Right forelimb (tissue), 1 donor: ENCODE measurements at regions not wholly inside any gene's neighbourhood (a gene's known extent, or its start where the extent isn't known, plus 50 kb on each side); places are given as distances from the start of the nearest gene placed in this dataset.

Experiments used
- DNase-seq: peaks from one replicate; pipeline ENCODE4 v3.0.0-alpha.2; 2018

DNA sequence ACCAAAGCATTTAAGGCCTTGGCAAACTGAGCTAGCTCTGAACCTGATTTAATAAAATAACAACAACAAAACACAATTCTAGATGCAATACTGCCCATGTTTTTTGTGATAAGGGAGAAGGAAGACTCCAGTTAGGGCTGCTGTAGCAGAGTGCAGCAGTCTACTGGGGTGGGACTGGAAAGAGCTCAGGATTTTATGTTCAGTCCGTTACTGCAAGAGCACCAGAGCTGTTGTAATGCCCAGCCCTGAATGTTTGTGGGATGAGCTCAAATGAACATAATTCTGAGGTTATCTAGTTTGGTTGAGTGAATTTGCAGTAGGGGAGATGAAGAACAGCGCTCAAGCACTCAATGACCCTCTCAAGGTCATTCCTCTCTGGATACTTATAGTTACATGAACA, 743.8 kb downstream of the FAT4 start:
- no peak for DNase-seq

DNA sequence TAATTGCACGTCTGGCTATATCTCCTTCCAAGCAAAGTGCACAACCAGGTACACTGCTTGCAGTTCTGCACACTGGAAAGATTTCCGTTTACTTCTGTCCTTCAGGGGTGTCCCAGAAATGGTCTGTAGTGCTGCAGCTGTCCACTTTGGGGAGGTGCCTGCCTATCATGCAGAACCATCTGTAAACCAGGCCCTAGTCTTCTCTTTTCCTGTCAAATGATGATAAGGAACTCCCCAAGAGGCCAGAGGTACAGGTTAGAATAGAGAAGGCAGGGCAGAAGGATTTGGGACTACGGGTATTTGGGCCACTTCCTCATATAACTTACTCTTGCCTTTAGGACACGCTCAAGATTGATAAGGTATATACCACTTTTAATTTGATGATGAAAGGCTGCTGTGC, 746.9 kb downstream of the FAT4 start:
- DNase-seq = no peak

DNA sequence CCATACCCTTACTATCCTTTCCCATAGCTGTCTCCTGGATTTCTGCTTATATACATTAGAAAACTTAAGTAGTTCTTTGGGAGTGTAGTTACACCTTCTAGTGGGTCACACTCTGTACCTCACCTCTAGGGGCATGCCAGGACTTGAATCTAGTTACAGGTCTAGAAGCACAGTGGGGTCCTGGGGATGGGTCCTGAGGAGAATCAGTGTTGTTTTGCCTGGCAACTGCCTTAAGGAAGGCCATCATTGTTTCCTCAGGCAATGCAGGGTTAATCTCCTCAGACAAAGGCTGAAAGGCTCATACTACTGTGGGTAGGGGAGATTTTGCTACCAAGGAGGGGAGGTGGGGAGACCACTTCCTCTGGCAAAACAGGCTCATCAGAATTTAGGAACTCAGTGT, 750.3 kb downstream of the FAT4 start:
- no peak for DNase-seq

DNA sequence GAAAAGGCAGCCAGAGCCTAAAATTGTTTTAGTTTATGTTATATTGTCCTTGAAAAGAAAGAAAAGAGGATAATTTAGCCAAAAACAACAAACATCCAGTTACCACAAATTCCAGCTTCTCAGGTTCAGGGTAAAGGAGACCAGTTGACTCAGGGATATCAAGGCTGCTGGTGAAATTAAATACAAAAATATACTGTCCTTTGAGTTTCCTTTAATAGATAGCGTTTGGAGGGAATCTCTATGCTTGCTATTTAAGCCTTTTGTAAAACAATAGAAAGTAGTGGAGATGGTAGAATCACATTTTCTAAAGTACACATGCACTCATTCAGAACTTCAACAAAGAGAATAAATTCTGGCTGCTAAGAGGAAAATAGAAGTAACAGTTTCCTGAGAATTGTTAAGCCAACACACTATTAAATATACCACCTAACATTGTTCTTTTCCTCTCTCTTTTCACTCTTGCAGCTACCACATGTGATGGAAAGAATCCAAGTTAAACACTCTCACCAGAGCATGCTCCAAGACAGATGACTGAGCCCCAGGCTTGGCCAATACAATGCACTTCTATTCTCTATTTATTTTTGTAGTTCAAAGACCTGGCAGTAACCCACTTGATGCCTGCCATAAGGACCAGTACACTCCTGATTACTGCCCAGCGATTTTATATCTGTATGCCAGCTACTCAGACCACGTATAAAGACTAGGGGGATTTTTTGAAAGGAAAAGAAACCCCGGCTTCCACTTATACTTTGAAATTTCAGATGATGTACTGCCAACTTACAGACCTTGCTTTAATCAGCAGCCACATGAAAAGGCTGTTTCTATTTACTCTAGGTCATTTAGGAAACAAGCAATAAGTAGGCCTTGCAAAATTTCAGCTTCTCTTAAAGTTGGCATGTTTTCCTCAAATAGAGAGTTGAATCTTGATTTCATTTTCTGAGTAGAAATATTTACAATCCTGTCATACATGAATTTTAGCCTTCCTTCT, 756.9 kb downstream of the FAT4 start:
- no peak for DNase-seq

DNA sequence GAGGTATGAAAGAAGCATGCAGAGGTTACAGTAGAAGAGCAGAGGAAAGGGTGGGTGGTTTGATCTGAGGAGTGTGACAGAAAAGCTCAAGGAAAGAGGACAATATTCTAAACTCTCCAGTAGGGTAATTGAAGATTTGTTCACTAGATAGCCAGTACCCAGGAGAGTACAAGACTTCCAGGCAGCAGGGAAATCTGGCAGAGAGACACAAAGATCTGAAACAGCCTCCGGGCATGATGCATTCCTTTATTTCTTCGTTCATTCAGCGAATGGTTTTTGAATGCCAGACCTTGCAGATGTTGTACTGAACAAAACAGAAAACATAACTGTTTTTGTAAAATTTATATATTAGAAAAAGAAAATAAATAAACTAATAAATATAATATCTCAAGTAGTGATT, 766.6 kb downstream of the FAT4 start:
- DNase-seq = no peak

DNA sequence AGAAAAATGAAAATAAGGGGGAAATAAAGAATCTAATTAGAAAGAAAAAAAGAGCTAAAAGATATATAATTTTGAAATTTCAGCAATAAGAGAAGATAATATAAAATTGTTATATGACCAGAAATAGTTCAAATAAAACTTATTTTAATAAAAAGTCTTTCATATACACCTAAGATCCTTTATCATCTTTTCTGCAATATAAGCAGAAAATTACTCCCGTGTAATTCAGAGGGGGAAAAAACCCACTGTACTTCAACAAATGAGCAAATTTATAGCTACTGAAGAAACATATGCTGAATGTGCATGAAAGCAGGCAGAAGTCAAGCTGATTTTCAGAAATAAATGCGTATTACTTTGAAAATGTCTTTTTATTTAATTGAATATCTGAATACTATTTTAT, 771.3 kb downstream of the FAT4 start:
- DNase-seq = no peak

DNA sequence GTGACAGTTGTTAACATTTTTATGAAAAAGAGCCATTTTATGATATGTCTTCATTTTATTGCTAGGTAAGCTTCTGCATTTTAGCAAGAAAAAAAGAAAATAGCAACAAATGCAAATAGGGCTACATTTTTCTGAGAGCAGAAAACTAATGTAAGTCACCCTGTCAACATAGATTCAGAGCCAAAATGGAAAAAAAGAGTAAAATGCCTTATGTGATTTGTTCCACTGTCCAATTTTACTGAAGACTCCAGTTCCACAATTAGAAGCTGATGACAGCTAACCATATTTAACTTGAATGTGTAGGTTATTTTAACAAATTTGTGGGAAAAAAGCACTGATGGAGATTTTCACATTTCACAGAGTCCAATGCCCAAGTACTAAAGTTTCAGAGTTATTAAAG, 772.3 kb downstream of the FAT4 start:
- no peak for DNase-seq

DNA sequence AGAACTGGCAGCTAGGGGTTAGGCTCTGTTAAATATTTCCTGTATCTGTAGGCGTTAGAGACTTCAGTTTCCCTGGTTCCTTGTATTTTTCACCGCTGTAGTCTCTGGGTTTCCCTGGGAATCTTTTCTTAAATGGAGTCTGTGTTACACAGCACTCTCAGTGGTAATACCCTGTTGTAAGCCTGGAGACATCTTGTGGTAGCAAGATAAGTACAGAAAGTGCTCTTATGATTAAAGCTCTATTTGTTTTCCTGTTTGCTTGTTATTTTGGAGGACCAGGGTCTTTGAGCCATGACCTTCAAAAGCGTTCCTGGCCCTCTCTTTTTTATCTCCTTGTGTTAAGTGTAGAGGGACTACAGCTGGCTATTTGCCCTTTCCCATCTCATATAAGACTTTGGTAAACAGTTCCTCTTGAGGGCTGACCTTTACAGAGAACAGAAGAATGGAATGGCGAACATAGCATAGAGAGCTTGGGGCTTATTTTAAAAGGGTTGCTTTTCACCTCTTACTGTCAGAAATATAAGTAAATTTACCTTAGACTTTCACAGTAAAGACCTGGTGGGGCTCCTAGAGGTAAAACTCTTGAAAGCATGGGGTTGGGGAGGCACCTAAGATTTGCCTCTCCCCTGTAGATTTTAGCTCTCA, 782.5 kb downstream of the FAT4 start:
- DNase-seq = no peak

DNA sequence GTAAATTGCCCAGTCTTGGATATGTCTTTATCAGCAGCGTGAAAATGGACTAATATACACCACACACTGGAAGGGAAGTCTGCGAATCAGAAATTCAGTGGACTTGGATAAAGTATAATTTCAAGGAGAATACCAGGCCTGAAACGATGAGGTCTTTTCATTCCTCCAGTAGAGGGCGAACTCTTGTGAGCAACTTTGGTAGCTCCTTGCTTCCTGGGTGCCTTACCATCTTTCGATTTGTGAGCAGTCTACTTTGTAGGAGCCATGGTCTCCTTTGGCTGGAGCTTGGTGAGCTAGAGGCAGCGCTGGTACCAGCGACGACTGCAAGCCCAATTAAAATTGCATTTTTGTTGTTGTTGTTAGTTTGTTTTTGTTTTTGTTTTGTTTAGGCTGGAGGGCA, 791.9 kb downstream of the FAT4 start:
- DNase-seq = no peak

DNA sequence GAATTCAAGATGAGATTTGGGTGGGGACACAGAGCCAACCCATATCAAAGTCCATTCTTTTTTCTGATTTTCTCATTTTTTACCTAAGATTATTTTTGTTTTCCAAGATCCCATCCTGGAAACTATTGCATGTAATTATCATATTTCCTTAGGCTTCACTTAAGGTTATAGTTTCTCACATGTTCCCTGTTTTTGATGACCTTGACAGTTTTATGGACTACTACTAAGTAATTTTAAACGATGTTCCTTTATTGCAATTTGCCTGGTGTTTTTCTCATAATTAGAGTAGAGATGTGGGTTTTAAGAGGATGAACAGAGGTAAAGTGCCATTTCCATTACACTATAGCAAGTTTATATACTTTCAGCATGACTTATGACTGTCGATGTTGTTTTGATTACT, 795.1 kb downstream of the FAT4 start:
- DNase-seq = no peak

DNA sequence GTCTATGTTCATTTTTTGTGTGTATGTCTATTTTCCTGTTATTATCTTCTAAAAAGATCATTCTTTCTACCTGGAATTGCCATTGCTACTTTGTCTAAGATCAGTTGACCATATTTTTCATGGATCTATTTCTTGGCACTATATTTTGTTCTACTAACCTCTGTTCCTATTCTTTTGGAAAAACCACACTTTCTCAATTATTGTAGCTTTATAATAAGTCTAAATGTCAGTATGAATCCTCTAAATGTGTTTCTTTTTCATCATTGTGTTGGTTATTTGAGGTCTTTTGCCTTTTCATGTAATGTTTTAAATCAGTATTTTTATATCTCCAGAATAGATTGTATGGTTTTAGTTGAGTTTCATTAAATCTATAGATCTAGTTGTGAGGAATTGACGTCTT, 798.3 kb downstream of the FAT4 start:
- DNase-seq = no peak

DNA sequence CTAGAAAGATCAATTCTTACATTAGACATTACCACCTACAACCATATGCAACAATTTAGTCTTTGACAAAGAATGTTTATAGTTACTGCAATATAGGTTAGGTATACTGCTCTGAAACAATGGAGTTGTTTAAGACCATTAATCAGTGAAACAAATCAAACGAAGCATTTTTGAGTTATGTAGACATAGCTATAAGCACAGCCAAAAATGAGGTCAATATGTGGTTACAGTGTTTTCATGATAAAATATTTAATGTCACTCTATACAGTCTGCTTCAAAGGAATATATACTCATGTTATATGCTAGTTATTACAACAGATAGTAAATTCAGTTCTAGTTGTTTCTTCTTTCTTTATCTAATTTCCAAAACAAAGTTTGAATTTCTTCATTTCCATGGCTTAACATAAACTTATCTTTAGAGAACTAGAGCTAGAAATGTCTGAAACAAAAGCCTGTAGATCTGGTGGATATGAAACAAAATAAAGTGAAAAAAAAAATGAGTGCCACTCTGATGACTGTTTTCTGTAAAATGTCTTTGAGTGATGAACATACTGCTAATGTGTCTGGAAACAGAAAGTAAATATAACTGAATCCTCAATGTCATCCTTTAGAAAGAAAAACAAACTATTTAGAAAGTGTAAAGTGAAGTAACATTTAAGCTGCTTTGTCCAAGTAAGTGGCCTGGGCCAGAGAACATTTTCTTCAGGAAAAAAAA, 809.0 kb downstream of the FAT4 start:
- no peak for DNase-seq

DNA sequence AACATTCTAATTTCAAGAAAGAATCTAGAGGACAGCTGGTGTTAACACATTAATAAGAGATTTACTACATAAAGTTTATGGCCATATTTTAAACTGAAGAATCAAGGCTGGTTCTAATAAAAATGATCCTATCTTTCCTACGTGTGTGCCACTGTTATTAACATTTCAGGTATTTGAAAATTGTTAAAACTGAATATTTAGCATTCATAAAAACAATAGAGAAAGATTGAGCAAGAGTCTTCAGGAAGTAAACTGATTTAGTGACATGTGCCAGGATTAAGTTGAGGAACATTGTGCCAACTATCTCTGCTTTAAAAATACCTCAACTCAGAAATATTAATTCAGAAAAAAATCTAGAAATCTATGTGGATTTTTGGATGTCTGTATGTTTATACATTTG, 810.1 kb downstream of the FAT4 start:
- DNase-seq = no peak

DNA sequence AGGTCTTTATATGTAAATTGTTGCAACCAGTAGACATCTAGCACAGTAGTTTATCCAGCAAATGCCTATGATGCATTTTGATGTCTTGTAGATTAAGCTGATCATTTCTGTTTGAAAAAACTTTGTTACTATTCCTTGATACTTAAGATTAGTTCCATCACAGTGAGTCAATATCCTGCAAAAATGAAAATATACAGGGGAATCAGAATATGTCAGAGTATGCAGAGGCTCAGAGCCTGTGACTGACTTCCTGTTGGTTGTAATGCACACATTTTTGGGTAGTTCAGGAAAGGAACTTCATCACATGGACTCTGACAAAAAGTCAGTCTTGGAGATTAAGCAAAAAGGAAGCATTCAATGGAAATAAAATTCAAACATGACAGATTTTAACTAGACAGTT, 815.5 kb downstream of the FAT4 start:
- DNase-seq = no peak

DNA sequence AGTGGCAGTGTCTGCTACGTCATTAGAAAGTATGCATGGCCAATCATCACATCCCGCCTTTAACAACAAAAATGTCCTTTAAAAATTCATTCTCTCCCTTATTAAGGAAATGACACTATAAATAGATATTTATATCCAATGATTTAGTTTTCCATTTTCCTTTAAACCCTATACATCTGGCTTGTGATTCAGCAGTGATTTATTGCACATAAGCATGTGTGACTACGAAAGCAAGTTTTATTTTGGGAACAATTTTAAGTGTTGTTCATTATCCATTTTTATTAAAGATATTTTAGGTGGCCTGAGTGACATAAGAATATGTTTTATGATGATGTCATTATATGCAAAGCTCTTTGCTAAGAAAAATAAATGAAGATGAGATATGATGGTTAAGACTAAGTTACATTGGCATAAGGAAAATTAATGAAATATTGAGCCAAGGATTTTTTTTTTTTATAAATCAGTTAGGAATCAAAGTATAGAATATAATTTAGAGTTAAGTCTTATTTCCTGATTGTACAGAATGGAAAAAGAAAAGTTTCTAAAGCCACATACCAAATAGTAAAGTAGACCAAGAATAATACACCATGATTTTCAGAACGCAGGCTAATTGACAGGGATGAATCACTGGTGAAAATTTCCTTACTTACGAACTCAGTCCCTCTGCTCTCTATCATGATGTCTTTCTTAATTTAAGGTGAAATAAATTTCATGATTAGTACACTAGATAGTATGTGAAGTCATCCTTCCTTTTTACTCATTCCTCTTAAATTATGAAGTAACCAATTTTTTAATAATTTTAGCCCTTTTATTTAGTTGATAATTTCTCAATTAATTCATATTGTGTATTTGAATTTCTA, 822.4 kb downstream of the FAT4 start:
- no peak for DNase-seq

DNA sequence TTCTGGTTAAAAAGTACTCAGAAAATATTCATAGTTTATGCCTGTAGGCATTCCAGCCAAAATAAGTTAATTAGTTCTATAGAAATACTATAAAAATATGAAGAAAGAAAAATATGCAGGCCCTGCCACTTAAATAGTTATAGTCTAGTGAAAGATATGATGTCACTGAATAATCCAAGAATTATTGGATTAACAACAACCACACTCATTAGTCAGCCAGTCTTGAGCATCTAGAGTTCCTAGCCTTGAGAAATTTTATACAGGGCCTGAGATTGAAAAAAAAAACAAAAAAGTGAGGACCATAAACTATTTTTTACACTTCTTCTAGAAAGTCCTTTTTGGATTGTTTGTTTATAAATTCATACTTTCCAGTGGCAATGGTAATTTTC, 823.0 kb downstream of the FAT4 start:
- DNase-seq = no peak

DNA sequence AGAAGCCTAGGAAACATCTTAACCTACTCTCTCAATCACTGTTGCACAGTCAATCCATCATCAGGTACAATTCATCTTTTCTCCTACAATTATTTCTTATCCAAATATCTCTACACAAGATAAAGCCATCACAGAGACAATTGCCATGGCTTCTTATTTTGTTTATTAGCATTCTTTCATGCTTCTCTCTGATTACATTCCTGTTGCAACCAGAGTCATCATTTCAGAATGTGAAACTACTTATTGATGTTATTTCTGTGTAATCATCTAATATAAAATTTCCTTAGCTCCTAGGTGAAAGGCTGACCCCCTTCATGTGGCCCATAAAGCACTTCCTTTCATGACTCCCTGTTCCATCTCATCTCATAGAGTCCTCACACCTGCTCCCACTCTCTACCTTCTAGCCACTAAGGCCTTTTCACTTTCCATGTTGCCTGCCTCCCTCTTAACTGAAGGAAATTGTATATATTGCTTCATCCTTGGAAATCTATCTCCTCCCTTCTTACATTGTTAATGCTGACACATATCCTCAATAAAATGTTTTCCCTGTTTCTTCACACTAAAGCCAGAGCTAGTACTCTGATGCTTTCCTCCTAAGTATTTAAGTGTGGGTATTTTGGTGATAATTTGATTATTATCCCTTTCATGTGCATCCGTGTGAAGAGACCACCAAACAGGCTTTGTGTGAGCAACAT, 829.9 kb downstream of the FAT4 start:
- DNase-seq = no peak

DNA sequence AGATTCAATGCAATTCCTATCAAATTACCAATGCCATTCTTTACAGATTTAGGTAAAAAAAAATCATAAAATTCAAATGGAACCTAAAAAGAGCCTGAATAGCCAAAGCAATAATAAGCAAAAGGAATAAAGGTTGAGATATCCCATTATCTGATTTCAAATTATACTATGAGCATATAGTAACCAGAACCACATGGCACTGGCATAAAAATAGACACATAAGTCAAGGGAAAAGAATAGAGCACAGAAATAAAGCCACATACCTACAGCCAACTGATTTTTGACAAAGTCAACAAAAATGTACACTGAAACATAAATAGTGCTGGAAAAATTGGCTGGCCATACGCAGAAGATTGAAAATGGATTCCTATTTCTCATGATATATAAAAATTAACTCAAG, 853.7 kb downstream of the FAT4 start:
- no peak for DNase-seq

DNA sequence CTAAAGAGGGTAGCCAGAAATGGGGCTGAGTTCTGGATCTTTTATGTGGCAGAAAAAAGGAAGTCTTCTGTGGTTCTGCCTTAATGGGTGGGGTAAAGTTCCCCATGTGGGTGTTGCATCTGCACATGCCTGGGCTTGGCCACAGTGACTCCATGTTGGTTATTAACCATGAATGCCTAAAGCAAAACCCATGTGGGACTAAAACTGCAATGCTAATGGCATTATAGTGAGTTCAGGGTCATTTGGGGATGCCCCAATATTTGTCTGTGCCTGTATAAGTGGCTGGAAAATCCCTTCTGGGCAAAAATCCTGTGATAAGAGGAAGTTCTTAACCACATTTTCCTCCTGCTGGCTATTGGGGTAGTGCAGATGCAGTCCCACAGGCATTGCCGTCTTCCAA, 857.4 kb downstream of the FAT4 start:
- DNase-seq = no peak

DNA sequence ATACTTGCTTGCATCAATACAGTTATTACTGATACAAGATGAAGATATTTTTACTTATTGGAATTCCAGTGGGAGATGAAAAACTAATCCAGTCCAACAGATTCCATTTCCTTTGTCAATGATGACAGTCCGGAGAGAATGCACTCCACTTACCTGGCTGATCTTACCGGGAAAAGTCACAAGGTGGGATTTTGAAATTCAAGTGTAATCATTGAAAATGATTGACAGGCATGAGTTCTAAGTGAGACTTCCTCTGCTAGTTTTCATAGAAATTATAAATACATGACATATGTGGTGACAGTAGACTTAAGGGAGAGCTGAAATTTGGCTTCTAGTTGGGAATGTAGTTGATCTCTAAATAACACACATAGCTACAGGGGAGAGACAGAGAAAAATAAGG, 859.9 kb downstream of the FAT4 start:
- no peak for DNase-seq

DNA sequence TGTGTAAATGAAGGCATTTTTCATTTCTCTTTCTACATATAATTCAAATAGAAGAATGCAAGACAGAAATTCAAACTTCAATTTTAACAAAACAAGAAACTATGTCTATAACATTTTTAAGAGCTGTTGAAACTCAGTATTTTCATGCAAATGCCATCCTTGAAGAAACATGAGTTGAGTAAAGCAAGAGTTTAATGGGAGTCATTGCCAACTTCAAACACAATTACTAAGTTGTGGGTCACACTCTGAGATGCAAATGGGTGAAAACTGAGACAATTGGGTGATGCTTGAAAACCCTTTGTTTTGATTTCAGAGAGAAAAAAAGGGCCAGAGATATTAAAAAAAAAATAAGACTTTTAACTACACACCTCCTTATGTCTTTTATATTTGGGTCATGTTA, 865.9 kb downstream of the FAT4 start:
- no peak for DNase-seq

DNA sequence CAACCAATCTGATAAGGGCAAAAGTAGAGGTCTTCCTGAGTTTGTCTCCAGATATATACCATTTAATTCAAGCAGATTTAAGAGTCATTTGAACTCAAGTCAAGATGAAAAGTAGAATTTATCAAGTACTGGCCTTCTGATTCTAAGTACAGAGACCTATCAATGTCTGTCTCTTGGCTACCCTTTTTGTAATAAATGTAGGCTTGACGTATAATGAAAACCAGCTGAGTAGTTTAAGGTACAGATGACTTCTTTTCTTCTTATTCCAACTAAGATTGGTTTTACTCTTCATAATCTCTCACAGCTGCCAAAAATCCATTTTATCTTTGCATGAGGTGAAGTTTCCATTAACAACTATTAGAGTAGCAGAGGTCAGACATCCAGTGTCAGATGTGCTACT, 867.6 kb downstream of the FAT4 start:
- DNase-seq = no peak
